GM21390 (cell line): ENCODE measurements at regions not wholly inside any gene's neighbourhood (a gene's known extent, or its start where the extent isn't known, plus 50 kb on each side); places are given as distances from the start of the nearest gene placed in this dataset.
A peak's percentile ranks its signal among the peaks of the same experiment; 100 is the strongest.

Source experiments
- ATAC-seq: cut with Tn5 transposase; IDR thresholded peaks from one replicate; pipeline ENCODE4 v1.9.1; 2021; ENCODE audit not compliant: unreplicated experiment

GRCh38 chr10:60669501-60669900, 108.8 kb upstream of the CDK1 start:
- no peak for ATAC-seq

- no peak for ATAC-seq
Measured at GRCh38 chr10:60666221-60666620, 112.1 kb upstream of the CDK1 start.

- ATAC-seq, result no peak
Measured at GRCh38 chr10:60664859-60665258, 113.4 kb upstream of the CDK1 start.

GRCh38 chr10:60663850-60664249, 114.4 kb upstream of the CDK1 start:
- ATAC-seq, result no peak

GRCh38 chr10:60662917-60663614, 115.2 kb upstream of the CDK1 start:
- ATAC-seq, result no peak

GRCh38 chr10:60661637-60662036, 116.6 kb upstream of the CDK1 start:
- ATAC-seq, result no peak

GRCh38 chr10:60660625-60661024, 117.7 kb upstream of the CDK1 start:
- no peak for ATAC-seq

GRCh38 chr10:60654813-60655464, 123.3 kb upstream of the CDK1 start:
- no peak for ATAC-seq

- peak; percentile 92 for ATAC-seq
Measured at GRCh38 chr10:60652628-60653027, 125.7 kb upstream of the CDK1 start.

GRCh38 chr10:60650378-60650800, 127.9 kb upstream of the CDK1 start:
- no peak for ATAC-seq

GRCh38 chr10:60649485-60650377, 128.5 kb upstream of the CDK1 start:
- ATAC-seq, result no peak

- no peak for ATAC-seq
Measured at GRCh38 chr10:60648761-60649160, 129.5 kb upstream of the CDK1 start.

GRCh38 chr10:60646966-60647796, 131.1 kb upstream of the CDK1 start:
- peak; percentile 62 for ATAC-seq

- no peak for ATAC-seq
Measured at GRCh38 chr10:60645980-60646379, 132.3 kb upstream of the CDK1 start.

- no peak for ATAC-seq
Measured at GRCh38 chr10:60644436-60645130, 133.7 kb upstream of the CDK1 start.

- ATAC-seq, result no peak
Measured at GRCh38 chr10:60643874-60644273, 134.4 kb upstream of the CDK1 start.

- ATAC-seq, result no peak
Measured at GRCh38 chr10:60629332-60629731, 148.9 kb upstream of the CDK1 start.

GRCh38 chr10:60627778-60628748, 150.2 kb upstream of the CDK1 start:
- no peak for ATAC-seq

- no peak for ATAC-seq
Measured at GRCh38 chr10:60626037-60626436, 152.2 kb upstream of the CDK1 start.
